ENCODE measurements at regions not wholly inside any gene's neighbourhood (a gene's known extent, or its start where the extent isn't known, plus 50 kb on each side); places are given as distances from the start of the nearest gene placed in this dataset.

- H2AFZ ChIP-seq (ENCODE audit: low read length), result no peak overlapping the region
- H3K4me1 ChIP-seq (ENCODE audit: insufficient read depth, low read length), result peaks cover 17% of the 10 kb centered on the region
- H4K20me1 ChIP-seq (ENCODE audit: insufficient read depth, low read length), result no peaks in the 10 kb centered on the region
- no peak for DNase-seq (ENCODE audit: insufficient read length, low spot score, missing footprints)
- no peak overlapping the region for H3K4me3 ChIP-seq (ENCODE audit: insufficient read depth, low read length)
- H3K27ac ChIP-seq (ENCODE audit: low read depth, low read length), result no peak overlapping the region
- H3K27me3 ChIP-seq (ENCODE audit: insufficient read depth, low read length), result no peaks in the 10 kb centered on the region
- H3K36me3 ChIP-seq (ENCODE audit: insufficient read depth, low read length), result no peaks in the 10 kb centered on the region
- no peak overlapping the region for H3K4me2 ChIP-seq (ENCODE audit: insufficient read depth, low read length)
- TF ChIP-seq CTCF (IDR thresholded peaks at IDR 0.05; ENCODE audit: extremely low read depth, low read depth, low read length), result no peak
- no peaks in the 10 kb centered on the region for H3K9me3 ChIP-seq (ENCODE audit: low read depth, low read length)
- no peaks in the 10 kb centered on the region for H3K79me2 ChIP-seq (ENCODE audit: insufficient read depth, low read length)
Observed at GRCh38 chr6:4587171-4587570, 189.0 kb upstream of the CDYL start.

GRCh38 chr6:4586469-4586859 is 189.7 kb upstream of the CDYL start:
- no peak for DNase-seq (ENCODE audit: insufficient read length, low spot score, missing footprints)
- H3K79me2 ChIP-seq (ENCODE audit: insufficient read depth, low read length), result no peaks in the 10 kb centered on the region

GRCh38 chr6:4585682-4586468 is 190.3 kb upstream of the CDYL start:
- Histone ChIP-seq H3K4me1 (ENCODE audit: insufficient read depth, low read length) (peaks cover 29% of the 10 kb centered on the region), H3K4me3 (ENCODE audit: insufficient read depth, low read length) (no peak overlapping the region), H3K27me3 (ENCODE audit: insufficient read depth, low read length) (no peaks in the 10 kb centered on the region), H3K27ac (ENCODE audit: low read depth, low read length) (no peak overlapping the region), H4K20me1 (ENCODE audit: insufficient read depth, low read length) (no peaks in the 10 kb centered on the region), H3K9me3 (ENCODE audit: low read depth, low read length) (no peaks in the 10 kb centered on the region), H3K36me3 (ENCODE audit: insufficient read depth, low read length) (no peaks in the 10 kb centered on the region), H3K79me2 (ENCODE audit: insufficient read depth, low read length) (no peaks in the 10 kb centered on the region), H2AFZ (ENCODE audit: low read length) (no peak overlapping the region), H3K4me2 (ENCODE audit: insufficient read depth, low read length) (no peak overlapping the region)
- no peak for DNase-seq (ENCODE audit: insufficient read length, low spot score, missing footprints)
- no peak for TF ChIP-seq CTCF (IDR thresholded peaks at IDR 0.05; ENCODE audit: extremely low read depth, low read depth, low read length)

More at GRCh38 chr6:4586469-4586859, 189.7 kb upstream of the CDYL start:
- Histone ChIP-seq H3K36me3 (ENCODE audit: insufficient read depth, low read length) (no peaks in the 10 kb centered on the region), H3K4me1 (ENCODE audit: insufficient read depth, low read length) (peaks cover 24% of the 10 kb centered on the region), H3K9me3 (ENCODE audit: low read depth, low read length) (no peaks in the 10 kb centered on the region), H4K20me1 (ENCODE audit: insufficient read depth, low read length) (no peaks in the 10 kb centered on the region), H3K27me3 (ENCODE audit: insufficient read depth, low read length) (no peaks in the 10 kb centered on the region), H3K27ac (ENCODE audit: low read depth, low read length) (no peak overlapping the region), H3K4me3 (ENCODE audit: insufficient read depth, low read length) (no peak overlapping the region), H2AFZ (ENCODE audit: low read length) (no peak overlapping the region), H3K4me2 (ENCODE audit: insufficient read depth, low read length) (no peak overlapping the region)
- TF ChIP-seq CTCF (IDR thresholded peaks at IDR 0.05; ENCODE audit: extremely low read depth, low read depth, low read length), result no peak

GRCh38 chr6:4584801-4585200 is 191.4 kb upstream of the CDYL start:
- Histone ChIP-seq H3K27me3 (ENCODE audit: insufficient read depth, low read length) (no peaks in the 10 kb centered on the region), H3K4me3 (ENCODE audit: insufficient read depth, low read length) (no peak overlapping the region), H3K4me2 (ENCODE audit: insufficient read depth, low read length) (no peak overlapping the region), H2AFZ (ENCODE audit: low read length) (no peak overlapping the region), H3K27ac (ENCODE audit: low read depth, low read length) (no peak overlapping the region), H3K4me1 (ENCODE audit: insufficient read depth, low read length) (peaks cover 29% of the 10 kb centered on the region), H3K9me3 (ENCODE audit: low read depth, low read length) (no peaks in the 10 kb centered on the region), H3K36me3 (ENCODE audit: insufficient read depth, low read length) (no peaks in the 10 kb centered on the region), H4K20me1 (ENCODE audit: insufficient read depth, low read length) (no peaks in the 10 kb centered on the region), H3K79me2 (ENCODE audit: insufficient read depth, low read length) (no peaks in the 10 kb centered on the region)
- no peak for TF ChIP-seq CTCF (IDR thresholded peaks at IDR 0.05; ENCODE audit: extremely low read depth, low read depth, low read length)
- no peak for DNase-seq (ENCODE audit: insufficient read length, low spot score, missing footprints)
